Endothelial cell of hepatic sinusoid (primary cell): ENCODE measurements at regions not wholly inside any gene's neighbourhood (a gene's known extent, or its start where the extent isn't known, plus 50 kb on each side); places are given as distances from the start of the nearest gene placed in this dataset.
"Not testable (repeated sequence)": the region's sequence is repeated elsewhere in the genome, so short reads cannot be mapped to it uniquely, and the experiment has no call there.

Source experiments
- in situ Hi-C: cut with HindIII; loops from 2 replicates; pipeline ENCODE4 v1.10.0; 2017; ENCODE audit warnings: low sequenced_read_pairs

GRCh38 chr1:166691476-166691875, 147.8 kb upstream of the POGK start:
- in situ Hi-C loops: no loop called here

- in situ Hi-C loops: no loop called here
These were observed 146.9 kb upstream of the POGK start for GRCh38 chr1:166692346-166692745.

- in situ Hi-C loops: no loop called here
These were observed 146.1 kb upstream of the POGK start for GRCh38 chr1:166693158-166693557.

GRCh38 chr1:166693673-166694297, 145.5 kb upstream of the POGK start:
- in situ Hi-C loops: no loop called here

- in situ Hi-C loops: no loop called here
These were observed 144.2 kb upstream of the POGK start for GRCh38 chr1:166695115-166695514.

GRCh38 chr1:166695834-166696233, 143.4 kb upstream of the POGK start:
- in situ Hi-C loops: not testable (repeated sequence)

- in situ Hi-C loops: no loop called here
These were observed 140.5 kb upstream of the POGK start for GRCh38 chr1:166698771-166699170.

GRCh38 chr1:166699613-166700012, 139.7 kb upstream of the POGK start:
- in situ Hi-C loops: no loop called here

- in situ Hi-C loops: no loop called here
These were observed 138.6 kb upstream of the POGK start for GRCh38 chr1:166700696-166701095.

GRCh38 chr1:166701603-166702100, 137.6 kb upstream of the POGK start:
- in situ Hi-C loops: no loop called here

GRCh38 chr1:166703141-166703540, 136.1 kb upstream of the POGK start:
- in situ Hi-C loops: no loop called here

GRCh38 chr1:166703726-166704462, 135.4 kb upstream of the POGK start:
- in situ Hi-C loops: no loop called here

GRCh38 chr1:166705376-166706289, 133.6 kb upstream of the POGK start:
- in situ Hi-C loops: no loop called here

GRCh38 chr1:166716620-166717019, 122.7 kb upstream of the POGK start:
- in situ Hi-C loops: no loop called here

- in situ Hi-C loops: no loop called here
These were observed 118.1 kb upstream of the POGK start for GRCh38 chr1:166721145-166721544.

- in situ Hi-C loops: no loop called here
These were observed 108.9 kb upstream of the POGK start for GRCh38 chr1:166730299-166730888.

- in situ Hi-C loops: no loop called here
These were observed 101.1 kb upstream of the POGK start for GRCh38 chr1:166738140-166738539.

GRCh38 chr1:166738873-166739272, 100.4 kb upstream of the POGK start:
- in situ Hi-C loops: no loop called here

- in situ Hi-C loops: no loop called here
These were observed 98.5 kb upstream of the POGK start for GRCh38 chr1:166740668-166741276.

GRCh38 chr1:166763318-166763717, 76.0 kb upstream of the POGK start:
- in situ Hi-C loops: no loop called here

GRCh38 chr1:166766942-166767341, 72.3 kb upstream of the POGK start:
- in situ Hi-C loops: no loop called here
